Neural cell (in vitro differentiated cells): ENCODE measurements at regions not wholly inside any gene's neighbourhood (a gene's known extent, or its start where the extent isn't known, plus 50 kb on each side); places are given as distances from the start of the nearest gene placed in this dataset.

Source experiments
- H2AFZ ChIP-seq: fragments of 200-600, 300-800 bp; sonication (generic), shearing (Covaris generic); 2 replicates; pipeline ENCODE4 v1.6.0; 2014; ENCODE audit warnings: low read depth, mild to moderate bottlenecking, antibody characterized with exemption, low read length, moderate library complexity
- H3F3A ChIP-seq: fragments of 200-600 bp; shearing (Covaris generic); 2 replicates; pipeline ENCODE4 v1.6.1; 2016; ENCODE audit warnings: mild to moderate bottlenecking, moderate library complexity, mixed read lengths, antibody characterized with exemption, low read length; ENCODE audit not compliant: insufficient read depth, poor library complexity, severe bottlenecking
- H3K27ac ChIP-seq: fragments of 200-600, 300-800 bp; sonication (generic), shearing (Covaris generic); 2 replicates; pipeline ENCODE4 v1.5.1; 2014; ENCODE audit warnings: mild to moderate bottlenecking, low read length, moderate library complexity
- H3K27me3 ChIP-seq: fragments of 300-800, 200-600 bp; sonication (generic), shearing (Covaris generic); 2 replicates; pipeline ENCODE4 v1.6.0; 2014; ENCODE audit warnings: mild to moderate bottlenecking, low read depth, low read length, moderate library complexity; ENCODE audit not compliant: insufficient read depth
- H3K36me3 ChIP-seq: fragments of 300-800, 200-600 bp; sonication (generic), shearing (Covaris generic); 2 replicates; pipeline ENCODE4 v1.5.1; 2014; ENCODE audit warnings: mild to moderate bottlenecking, antibody characterized with exemption, low read length, moderate library complexity; ENCODE audit not compliant: insufficient read depth
- H3K4me2 ChIP-seq: fragments of 300-800, 200-600 bp; sonication (generic), shearing (Covaris generic); 2 replicates; pipeline ENCODE4 v1.6.0; 2014; ENCODE audit warnings: mild to moderate bottlenecking, low read length
- H3K4me3 ChIP-seq: fragments of 300-800, 200-600 bp; sonication (generic), shearing (Covaris generic); 2 replicates; pipeline ENCODE4 v1.5.1; 2014; ENCODE audit warnings: mild to moderate bottlenecking, low read length, moderate library complexity
- H3K79me2 ChIP-seq: fragments of 200-600 bp; shearing (Covaris generic); replicated peaks from 2 replicates; pipeline ENCODE4 v1.6.0; 2014; ENCODE audit warnings: mild to moderate bottlenecking, low read length, moderate library complexity; ENCODE audit not compliant: insufficient read depth
- H3K9ac ChIP-seq: fragments of 300-800, 200-600 bp; sonication (generic), shearing (Covaris generic); 2 replicates; pipeline ENCODE4 v1.6.1; 2016; ENCODE audit warnings: mild to moderate bottlenecking, low read length, mixed read lengths
- H3K9me2 ChIP-seq: fragments of 200-600 bp; shearing (Covaris generic); 2 replicates; pipeline ENCODE4 v1.6.1; 2016; ENCODE audit warnings: mild to moderate bottlenecking, low read length, mixed read lengths; ENCODE audit not compliant: insufficient read depth
- H3K9me3 ChIP-seq: fragments of 200-600, 300-800 bp; sonication (generic), shearing (Covaris generic); 2 replicates; pipeline ENCODE4 v1.6.1; 2016; ENCODE audit warnings: mild to moderate bottlenecking, mixed run types, low read length, moderate library complexity, mixed read lengths
- H4K20me1 ChIP-seq: fragments of 200-600 bp; shearing (Covaris generic); 2 replicates; pipeline ENCODE4 v1.6.1; 2016; ENCODE audit warnings: mild to moderate bottlenecking, mixed run types; ENCODE audit not compliant: insufficient read depth
- EP300 ChIP-seq: fragments of 450-650 bp; conservative IDR thresholded peaks from 2 replicates; pipeline ENCODE4 v1.6.1; 2014; ENCODE audit warnings: antibody characterized with exemption, mild to moderate bottlenecking, moderate library complexity; ENCODE audit not compliant: poor library complexity, severe bottlenecking
- EZH2 ChIP-seq: fragments of 200-600, 300-800 bp; shearing (Covaris generic), sonication (generic); IDR thresholded peaks from 2 replicates; pipeline ENCODE4 v1.6.1; 2014; ENCODE audit warnings: antibody characterized with exemption, low read length, borderline replicate concordance, mild to moderate bottlenecking; ENCODE audit not compliant: insufficient read depth, poor library complexity, severe bottlenecking
- MXI1 ChIP-seq: fragments of 450-650 bp; conservative IDR thresholded peaks from 2 replicates; pipeline ENCODE4 v1.6.1; 2014; ENCODE audit warnings: antibody characterized with exemption, mild to moderate bottlenecking; ENCODE audit not compliant: poor library complexity, severe bottlenecking
- POLR2AphosphoS5 ChIP-seq: IDR thresholded peaks from 2 replicates; pipeline ENCODE4 v1.6.1; 2012
- RAD21 ChIP-seq: fragments of 450-650 bp; conservative IDR thresholded peaks from 2 replicates; pipeline ENCODE4 v1.6.1; 2014; ENCODE audit warnings: antibody characterized with exemption, mild to moderate bottlenecking, moderate library complexity
- SMC3 ChIP-seq: fragments of 450-650 bp; conservative IDR thresholded peaks from 2 replicates; pipeline ENCODE4 v1.6.1; 2014; ENCODE audit warnings: antibody characterized with exemption, mild to moderate bottlenecking, moderate library complexity; ENCODE audit not compliant: poor library complexity
- TAF1 ChIP-seq: IDR thresholded peaks from 2 replicates; pipeline ENCODE4 v1.6.1; 2012; ENCODE audit warnings: low read depth
- TF ChIP-seq, protein P1 (sequence below): fragments of 450-650 bp; IDR thresholded peaks from 2 replicates; pipeline ENCODE4 v1.5.1; 2014; ENCODE audit warnings: antibody characterized with exemption, mild to moderate bottlenecking, moderate library complexity; ENCODE audit not compliant: poor library complexity, severe bottlenecking
- TF ChIP-seq, protein P2 (sequence below): IDR thresholded peaks from 2 replicates; pipeline ENCODE4 v1.6.1; 2012; ENCODE audit warnings: borderline replicate concordance

DNA sequence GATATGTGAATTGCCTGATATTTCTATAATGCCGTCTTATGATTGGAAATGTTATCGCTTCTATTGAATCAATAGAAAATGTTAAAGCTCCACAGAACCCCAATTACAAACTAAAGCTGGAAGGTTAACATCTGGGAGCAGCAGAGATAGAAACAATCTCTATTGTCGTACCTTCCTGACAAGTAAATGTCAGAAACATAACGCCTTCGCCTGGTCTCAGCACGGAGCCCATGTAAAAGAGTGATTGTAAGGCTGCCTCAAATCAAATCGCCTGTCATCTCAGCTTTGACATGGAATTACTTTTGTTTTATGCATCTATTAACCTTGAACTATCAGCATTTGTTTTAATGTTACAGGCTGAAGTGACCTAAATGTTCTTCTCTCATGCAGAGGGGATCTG, 885.9 kb upstream of the PIK3C3 start:
- Histone ChIP-seq H4K20me1 (no peaks in the 10 kb centered on the region), H3K79me2 (no peaks in the 10 kb centered on the region), H3F3A (no peaks in the 10 kb centered on the region), H3K4me3 (peak overlapping the region; percentile 2), H3K9me2 (no peaks in the 10 kb centered on the region), H3K9me3 (no peaks in the 10 kb centered on the region), H2AFZ (no peak overlapping the region), H3K27ac (peak overlapping the region; percentile 38), H3K27me3 (no peaks in the 10 kb centered on the region), H3K9ac (no peak overlapping the region), H3K4me2 (peak overlapping the region; percentile 9), H3K36me3 (no peaks in the 10 kb centered on the region)
- TF ChIP-seq EZH2: no peak
- no peak for TF ChIP-seq RAD21
- no peak for TF ChIP-seq SMC3
- TF ChIP-seq POLR2AphosphoS5: peak; percentile 75
- TF ChIP-seq TAF1: no peak
- TF ChIP-seq EP300: peak; percentile 93
- no peak for TF ChIP-seq MXI1
- TF ChIP-seq, protein P1, sequence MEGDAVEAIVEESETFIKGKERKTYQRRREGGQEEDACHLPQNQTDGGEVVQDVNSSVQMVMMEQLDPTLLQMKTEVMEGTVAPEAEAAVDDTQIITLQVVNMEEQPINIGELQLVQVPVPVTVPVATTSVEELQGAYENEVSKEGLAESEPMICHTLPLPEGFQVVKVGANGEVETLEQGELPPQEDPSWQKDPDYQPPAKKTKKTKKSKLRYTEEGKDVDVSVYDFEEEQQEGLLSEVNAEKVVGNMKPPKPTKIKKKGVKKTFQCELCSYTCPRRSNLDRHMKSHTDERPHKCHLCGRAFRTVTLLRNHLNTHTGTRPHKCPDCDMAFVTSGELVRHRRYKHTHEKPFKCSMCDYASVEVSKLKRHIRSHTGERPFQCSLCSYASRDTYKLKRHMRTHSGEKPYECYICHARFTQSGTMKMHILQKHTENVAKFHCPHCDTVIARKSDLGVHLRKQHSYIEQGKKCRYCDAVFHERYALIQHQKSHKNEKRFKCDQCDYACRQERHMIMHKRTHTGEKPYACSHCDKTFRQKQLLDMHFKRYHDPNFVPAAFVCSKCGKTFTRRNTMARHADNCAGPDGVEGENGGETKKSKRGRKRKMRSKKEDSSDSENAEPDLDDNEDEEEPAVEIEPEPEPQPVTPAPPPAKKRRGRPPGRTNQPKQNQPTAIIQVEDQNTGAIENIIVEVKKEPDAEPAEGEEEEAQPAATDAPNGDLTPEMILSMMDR: no peak
- TF ChIP-seq, protein P2, sequence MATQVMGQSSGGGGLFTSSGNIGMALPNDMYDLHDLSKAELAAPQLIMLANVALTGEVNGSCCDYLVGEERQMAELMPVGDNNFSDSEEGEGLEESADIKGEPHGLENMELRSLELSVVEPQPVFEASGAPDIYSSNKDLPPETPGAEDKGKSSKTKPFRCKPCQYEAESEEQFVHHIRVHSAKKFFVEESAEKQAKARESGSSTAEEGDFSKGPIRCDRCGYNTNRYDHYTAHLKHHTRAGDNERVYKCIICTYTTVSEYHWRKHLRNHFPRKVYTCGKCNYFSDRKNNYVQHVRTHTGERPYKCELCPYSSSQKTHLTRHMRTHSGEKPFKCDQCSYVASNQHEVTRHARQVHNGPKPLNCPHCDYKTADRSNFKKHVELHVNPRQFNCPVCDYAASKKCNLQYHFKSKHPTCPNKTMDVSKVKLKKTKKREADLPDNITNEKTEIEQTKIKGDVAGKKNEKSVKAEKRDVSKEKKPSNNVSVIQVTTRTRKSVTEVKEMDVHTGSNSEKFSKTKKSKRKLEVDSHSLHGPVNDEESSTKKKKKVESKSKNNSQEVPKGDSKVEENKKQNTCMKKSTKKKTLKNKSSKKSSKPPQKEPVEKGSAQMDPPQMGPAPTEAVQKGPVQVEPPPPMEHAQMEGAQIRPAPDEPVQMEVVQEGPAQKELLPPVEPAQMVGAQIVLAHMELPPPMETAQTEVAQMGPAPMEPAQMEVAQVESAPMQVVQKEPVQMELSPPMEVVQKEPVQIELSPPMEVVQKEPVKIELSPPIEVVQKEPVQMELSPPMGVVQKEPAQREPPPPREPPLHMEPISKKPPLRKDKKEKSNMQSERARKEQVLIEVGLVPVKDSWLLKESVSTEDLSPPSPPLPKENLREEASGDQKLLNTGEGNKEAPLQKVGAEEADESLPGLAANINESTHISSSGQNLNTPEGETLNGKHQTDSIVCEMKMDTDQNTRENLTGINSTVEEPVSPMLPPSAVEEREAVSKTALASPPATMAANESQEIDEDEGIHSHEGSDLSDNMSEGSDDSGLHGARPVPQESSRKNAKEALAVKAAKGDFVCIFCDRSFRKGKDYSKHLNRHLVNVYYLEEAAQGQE: peak; percentile 54

DNA sequence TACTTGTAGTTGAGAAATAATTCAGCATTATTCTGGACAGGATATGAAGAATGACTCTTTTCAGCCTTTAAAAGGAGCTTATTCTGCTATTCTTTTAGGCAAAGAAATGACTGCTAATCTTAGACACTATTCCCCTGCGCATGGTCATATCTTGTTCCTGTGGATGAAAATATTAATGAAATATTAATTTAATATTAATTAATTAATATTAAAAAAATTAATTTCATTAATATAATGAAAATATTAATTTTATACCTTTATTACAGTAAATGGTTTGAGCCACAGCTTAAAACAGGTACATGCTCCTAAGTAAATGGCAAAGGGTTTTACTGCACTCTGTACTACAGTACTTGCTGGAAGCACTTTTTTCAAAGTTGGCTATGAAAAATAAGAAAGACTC, 890.1 kb upstream of the PIK3C3 start:
- Histone ChIP-seq H3K4me3 (no peak overlapping the region), H4K20me1 (no peaks in the 10 kb centered on the region), H3F3A (no peaks in the 10 kb centered on the region), H3K79me2 (no peaks in the 10 kb centered on the region), H3K9me3 (no peaks in the 10 kb centered on the region), H3K9me2 (no peaks in the 10 kb centered on the region), H3K27me3 (no peaks in the 10 kb centered on the region), H3K4me2 (no peak overlapping the region), H2AFZ (no peak overlapping the region), H3K27ac (no peak overlapping the region), H3K36me3 (no peaks in the 10 kb centered on the region), H3K9ac (no peak overlapping the region)
- no peak for TF ChIP-seq MXI1
- no peak for TF ChIP-seq TAF1
- no peak for TF ChIP-seq POLR2AphosphoS5
- TF ChIP-seq SMC3: no peak
- no peak for TF ChIP-seq EP300
- no peak for TF ChIP-seq EZH2
- TF ChIP-seq, protein P2: no peak
- TF ChIP-seq RAD21: no peak
- TF ChIP-seq, protein P1: no peak
